Fibroblast of skin of right biceps (primary cell): ENCODE measurements at regions not wholly inside any gene's neighbourhood (a gene's known extent, or its start where the extent isn't known, plus 50 kb on each side); places are given as distances from the start of the nearest gene placed in this dataset.
"Not testable (repeated sequence)": the region's sequence is repeated elsewhere in the genome, so short reads cannot be mapped to it uniquely, and the experiment has no call there.

Experiments used
- DNase-seq: peaks from one replicate; pipeline ENCODE4 v3.0.0-alpha.2; 2013

- DNase-seq: no peak
Measured at GRCh38 chr7:67361150-67361549, 364.5 kb downstream of the TYW1 start.

- no peak for DNase-seq
Measured at GRCh38 chr7:67364441-67365017, 367.9 kb downstream of the TYW1 start.

DNA sequence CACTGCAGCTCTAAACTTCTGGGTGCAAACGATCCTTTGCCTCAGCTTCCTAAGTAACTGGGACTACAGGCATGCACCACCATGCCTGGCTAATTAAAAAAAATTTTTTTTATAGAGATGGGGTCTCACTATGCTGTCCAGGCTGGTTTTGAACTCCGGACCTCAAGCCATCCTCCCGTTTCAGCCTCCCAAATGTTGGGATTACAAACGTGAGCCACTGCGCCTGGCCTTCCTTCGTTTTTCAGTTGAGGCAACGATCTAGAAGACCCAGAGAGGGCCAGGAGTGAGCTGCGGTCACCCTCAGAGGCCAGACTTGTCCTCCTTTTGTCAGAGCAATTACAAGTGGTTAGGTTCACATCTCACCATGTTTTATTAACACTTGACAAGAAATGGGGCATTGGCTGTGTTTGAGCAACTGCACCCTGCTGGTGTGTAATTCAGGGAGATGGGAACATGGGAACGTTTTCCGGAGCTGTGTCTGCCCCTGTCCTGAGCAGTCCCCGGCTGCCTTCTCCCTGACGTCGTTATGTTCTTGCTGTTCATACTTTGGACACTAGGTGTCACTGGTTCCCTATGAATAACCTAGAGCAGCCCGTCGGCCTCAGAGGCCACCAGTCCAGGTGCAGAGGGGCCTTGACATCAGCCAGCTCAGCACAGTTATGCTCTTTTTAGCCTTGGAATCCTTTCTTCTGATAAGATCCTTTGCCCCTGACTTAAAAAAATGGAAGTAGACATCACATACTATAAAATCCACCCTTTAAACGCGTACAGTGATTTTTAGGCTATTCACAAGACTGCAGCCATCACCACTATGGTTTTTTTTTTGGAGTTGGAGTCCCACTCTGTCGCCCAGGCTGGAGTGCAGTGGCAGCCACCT, 375.0 kb downstream of the TYW1 start:
- DNase-seq: peak; percentile 65

DNA sequence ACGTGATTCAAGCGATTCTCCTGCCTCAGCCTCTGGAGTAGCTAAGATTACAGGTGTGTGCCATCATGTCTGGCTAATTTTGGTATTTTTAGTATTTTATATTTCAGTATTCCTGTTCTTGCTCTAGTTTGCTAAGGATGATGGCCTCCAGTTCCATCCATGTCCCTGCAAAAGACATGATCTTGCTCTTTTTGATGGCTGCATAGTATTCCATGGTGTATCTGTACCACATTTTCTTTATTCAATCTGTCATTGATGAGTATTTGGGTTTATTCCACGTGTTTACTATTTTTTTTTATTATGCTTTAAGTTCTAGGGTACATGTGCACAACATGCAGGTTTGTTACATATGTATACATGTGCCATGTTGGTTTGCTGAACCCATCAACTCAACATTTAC, 376.8 kb downstream of the TYW1 start:
- not testable (repeated sequence) for DNase-seq

GRCh38 chr7:67375427-67375826, 378.8 kb downstream of the TYW1 start:
- no peak for DNase-seq

DNA sequence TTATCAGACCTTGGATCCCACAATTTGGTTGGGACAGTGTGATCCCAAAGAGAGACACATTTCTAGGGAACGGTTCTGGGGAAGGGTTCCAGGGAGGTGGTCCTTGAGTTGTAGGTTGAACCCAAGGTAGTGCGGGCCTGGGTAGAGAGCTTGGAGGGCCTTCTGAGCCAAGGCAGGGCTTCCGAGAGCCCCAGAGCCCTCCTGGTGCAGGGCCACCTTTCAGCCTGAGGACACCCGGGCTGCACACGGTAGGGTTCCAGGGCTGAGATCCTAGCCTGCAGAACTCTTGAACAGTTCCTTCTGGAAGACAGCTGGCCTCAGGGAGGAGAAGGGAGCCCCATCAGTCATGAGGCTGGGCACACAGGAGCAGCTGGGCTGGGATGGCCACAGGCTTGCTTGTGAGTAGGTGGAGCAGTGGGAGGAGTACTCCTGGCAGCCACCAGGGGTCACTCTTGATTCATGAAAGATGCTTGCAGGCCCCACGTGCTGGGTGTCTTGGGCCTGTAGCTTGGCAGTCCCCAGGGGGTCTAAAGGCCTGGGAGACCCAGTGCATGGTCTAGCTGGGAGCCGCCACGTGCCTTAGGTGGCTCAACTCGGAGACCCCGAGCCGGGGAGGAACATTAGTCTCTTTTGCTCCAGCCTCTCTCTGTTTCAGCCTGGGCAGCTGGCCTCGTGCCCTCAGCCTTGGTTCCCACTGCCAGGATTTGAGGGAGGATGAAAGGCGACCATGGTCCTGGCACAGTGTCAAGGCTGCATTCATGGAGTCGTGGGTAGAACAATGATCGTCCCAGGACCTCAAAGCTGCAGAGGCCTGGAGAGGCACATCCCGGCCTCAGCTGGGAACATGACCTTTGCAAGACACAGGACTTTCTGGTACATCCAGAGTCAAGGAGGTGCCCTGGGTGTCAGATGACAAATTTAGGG, 381.6 kb downstream of the TYW1 start:
- DNase-seq: peak; percentile 61

GRCh38 chr7:67380326-67380725, 383.7 kb downstream of the TYW1 start:
- no peak for DNase-seq

DNA sequence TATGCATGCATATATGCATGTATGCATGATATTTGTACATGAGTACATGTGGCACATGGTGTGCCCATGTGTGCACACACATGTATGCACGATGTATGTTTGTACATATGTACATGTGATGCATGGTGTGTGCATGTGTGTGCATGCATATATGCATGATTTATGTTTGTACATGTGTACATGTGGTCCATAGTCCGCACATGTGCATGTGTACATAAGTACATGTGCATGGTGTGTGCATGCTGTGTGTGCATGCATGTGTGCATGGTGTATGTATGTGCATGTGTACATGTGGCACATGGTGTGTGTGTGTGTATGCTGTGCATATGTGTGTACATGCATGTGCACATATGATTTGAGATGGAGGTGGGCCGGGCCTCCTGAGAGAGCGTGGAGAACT, 384.2 kb downstream of the TYW1 start:
- DNase-seq: no peak

- no peak for DNase-seq
Measured at GRCh38 chr7:67387851-67388250, 391.2 kb downstream of the TYW1 start.

DNA sequence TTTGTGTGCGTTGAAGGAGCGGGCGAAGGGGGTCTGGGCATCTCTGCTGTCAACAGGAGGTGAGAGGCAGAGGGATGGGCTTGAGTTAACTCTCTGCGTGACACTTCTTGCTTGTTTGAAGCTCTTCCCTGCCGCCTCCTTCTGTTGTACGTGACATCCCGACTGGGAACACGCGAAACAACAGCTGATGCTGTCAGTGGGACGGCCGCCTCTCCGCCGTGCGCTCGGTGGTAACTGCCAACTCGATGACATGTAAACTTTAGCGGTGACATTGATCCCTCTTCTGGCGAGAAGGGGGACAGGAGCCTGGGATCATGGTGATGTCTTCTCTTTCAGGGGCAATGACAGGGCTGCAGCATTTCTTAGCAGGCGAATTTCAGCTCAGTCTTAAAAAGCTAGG, 394.5 kb downstream of the TYW1 start:
- no peak for DNase-seq

GRCh38 chr7:67392596-67393438, 396.2 kb downstream of the TYW1 start:
- DNase-seq: no peak

GRCh38 chr7:67393903-67394302, 397.3 kb downstream of the TYW1 start:
- DNase-seq: no peak

GRCh38 chr7:67398916-67399315, 402.3 kb downstream of the TYW1 start:
- DNase-seq: no peak

DNA sequence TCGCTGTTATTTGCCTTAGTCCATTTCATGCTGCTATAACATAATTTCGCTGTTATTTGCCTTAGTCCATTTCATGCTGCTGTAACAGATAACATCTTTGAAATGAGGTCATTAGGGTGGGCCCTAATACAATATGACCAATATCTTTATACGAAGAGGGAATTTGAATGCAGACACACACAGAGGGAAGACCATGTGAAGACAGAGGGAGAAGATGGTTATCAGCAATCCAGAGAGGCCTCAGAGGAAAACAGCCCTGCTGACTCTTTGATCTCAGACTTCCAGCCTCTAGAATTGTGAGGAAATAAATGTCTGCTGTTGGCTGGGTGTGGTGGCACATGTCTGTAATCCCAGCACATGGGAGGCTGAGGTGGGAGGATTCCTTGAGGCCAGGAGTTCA, 404.9 kb downstream of the TYW1 start:
- no peak for DNase-seq

DNA sequence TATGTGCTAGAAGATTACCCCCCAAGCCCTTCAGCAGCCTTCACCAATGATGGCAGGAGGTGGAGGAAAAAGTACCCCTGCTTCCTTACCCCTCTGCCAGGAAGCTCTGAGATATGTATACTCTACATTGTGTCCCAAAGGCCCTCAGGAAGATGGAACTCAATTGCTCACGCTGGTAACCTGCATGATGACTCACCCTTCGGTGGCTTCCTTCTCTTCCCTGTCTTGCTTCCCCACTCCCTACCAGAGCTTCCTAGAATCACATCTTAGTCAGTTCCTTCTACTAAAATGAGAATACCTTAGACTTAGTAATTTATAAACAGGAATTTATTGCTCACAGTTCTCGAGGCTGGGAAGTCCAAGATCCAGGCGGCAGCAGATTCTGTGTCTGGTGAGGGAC, 405.6 kb downstream of the TYW1 start:
- DNase-seq: no peak

DNA sequence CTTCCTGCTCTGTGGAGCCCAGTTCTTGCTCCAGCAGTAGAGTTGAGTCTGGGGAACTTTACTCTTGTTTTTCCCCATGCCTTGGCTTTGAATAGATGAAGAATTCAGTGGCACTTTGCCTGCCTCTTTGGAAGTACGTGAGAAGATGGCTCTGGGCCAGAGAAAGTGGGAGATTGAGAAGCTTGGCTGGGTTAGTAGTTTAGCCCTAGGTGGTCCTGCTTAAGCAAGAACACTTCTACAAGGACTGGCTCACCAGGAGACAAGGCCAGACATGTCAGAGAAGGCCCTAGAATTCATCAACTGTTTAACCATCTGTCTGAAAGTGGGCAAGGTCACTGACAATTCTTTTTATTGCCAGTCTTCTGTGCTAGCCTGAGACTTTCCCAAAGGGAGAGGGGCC, 410.3 kb downstream of the TYW1 start:
- no peak for DNase-seq

- no peak for DNase-seq
Measured at GRCh38 chr7:67407392-67408071, 410.9 kb downstream of the TYW1 start.

DNA sequence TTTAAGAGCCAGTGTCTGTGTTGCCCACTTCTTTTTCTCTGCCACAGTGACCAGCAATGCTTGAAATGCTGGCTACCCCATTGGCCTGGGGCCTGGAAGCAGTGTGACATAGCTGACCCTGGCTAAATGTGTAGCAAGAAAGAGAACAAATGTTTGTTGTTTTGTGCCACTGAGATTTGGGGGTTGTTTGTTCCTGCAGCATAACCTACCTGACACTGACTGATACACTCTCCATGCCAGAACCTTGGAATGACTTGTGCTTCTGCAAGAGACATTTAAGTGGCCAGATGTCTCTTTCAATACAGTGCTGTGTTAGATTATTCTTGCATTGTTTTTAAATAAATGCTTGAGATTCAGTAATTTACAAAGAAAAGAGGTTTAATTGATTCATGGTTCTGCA, 411.5 kb downstream of the TYW1 start:
- no peak for DNase-seq

DNA sequence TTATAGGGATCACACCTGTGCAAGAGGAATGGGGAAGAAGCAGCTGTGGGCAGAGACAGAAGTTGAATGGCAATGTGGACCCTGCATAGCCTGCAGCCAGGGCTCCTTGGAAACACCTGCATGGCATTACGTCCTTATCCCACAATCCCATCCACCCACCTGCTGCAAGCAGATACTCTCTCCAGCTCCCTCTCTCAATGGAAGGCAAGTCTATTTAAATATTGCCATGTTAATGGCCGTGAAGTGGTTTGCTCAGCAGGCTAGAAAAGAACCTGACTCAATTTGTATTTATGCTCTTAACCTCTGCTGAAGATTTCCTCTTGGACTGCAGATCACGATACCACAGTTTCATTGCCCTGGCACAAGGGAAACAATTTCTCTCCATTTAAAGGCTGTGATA, 417.0 kb downstream of the TYW1 start:
- no peak for DNase-seq

GRCh38 chr7:67414858-67415257, 418.2 kb downstream of the TYW1 start:
- DNase-seq: no peak

- no peak for DNase-seq
Measured at GRCh38 chr7:67422601-67423000, 426.0 kb downstream of the TYW1 start.

GRCh38 chr7:67423065-67423464, 426.4 kb downstream of the TYW1 start:
- no peak for DNase-seq
